Astrocyte of the cerebellum (primary cell): ENCODE measurements at regions not wholly inside any gene's neighbourhood (a gene's known extent, or its start where the extent isn't known, plus 50 kb on each side); places are given as distances from the start of the nearest gene placed in this dataset.

ENCODE experiments used
- DNase-seq: peaks from one replicate; pipeline ENCODE4 v3.0.0-alpha.2; 2011; ENCODE audit warnings: low read depth
- H3K4me3 ChIP-seq: 2 replicates; pipeline ENCODE4 v1.5.1; 2011; ENCODE audit warnings: mild to moderate bottlenecking, low read depth, low read length, moderate library complexity
- CTCF ChIP-seq: IDR thresholded peaks from 2 replicates; pipeline ENCODE4 v1.5.1; 2012; ENCODE audit warnings: low read length, low read depth, moderate library complexity, mild to moderate bottlenecking; ENCODE audit errors: missing control alignments
- in situ Hi-C: cut with HindIII; loops from 2 replicates; pipeline ENCODE4 v1.10.0; 2017; ENCODE audit warnings: low sequenced_read_pairs

- TF ChIP-seq CTCF: no peak
Observed at GRCh38 chr7:42522227-42522991, 285.4 kb upstream of the GLI3 start.

GRCh38 chr7:42511027-42511426, 274.0 kb upstream of the GLI3 start:
- no peak overlapping the region for H3K4me3 ChIP-seq
- no peak for DNase-seq
- no peak for TF ChIP-seq CTCF
- in situ Hi-C loops: no loop called here

More at GRCh38 chr7:42522227-42522991, 285.4 kb upstream of the GLI3 start:
- DNase-seq: no peak
- in situ Hi-C loops: no loop called here
- H3K4me3 ChIP-seq: no peak overlapping the region

GRCh38 chr7:42506097-42506496, 269.1 kb upstream of the GLI3 start:
- DNase-seq: no peak
- H3K4me3 ChIP-seq: no peak overlapping the region
- in situ Hi-C loops: no loop called here
- TF ChIP-seq CTCF: no peak

- no peak overlapping the region for H3K4me3 ChIP-seq
- in situ Hi-C loops: no loop called here
- no peak for TF ChIP-seq CTCF
- no peak for DNase-seq
Observed at GRCh38 chr7:42502022-42502421, 265.0 kb upstream of the GLI3 start.

- no peak for TF ChIP-seq CTCF
- in situ Hi-C loops: no loop called here
- H3K4me3 ChIP-seq: no peak overlapping the region
- DNase-seq: no peak
Observed at GRCh38 chr7:42495256-42495655, 258.2 kb upstream of the GLI3 start.

DNA sequence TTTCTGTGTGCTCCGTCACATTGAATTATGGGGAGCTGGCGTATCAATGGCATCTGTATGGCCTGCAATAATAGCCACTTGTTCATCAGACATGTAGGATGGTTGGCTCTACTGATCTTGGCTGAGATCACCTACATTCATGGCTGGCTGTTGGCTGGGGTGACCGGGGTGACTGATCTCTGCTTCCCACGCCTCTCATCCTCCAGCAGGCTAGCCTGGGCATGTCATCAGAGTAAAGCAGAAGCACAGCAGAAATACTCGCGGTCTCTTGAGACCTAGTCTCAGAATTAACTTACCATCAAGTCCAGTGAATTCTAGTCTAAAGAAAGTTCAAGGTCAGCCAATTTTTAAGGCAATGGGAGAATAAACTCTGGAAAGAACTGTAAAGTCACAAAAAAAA, 257.7 kb upstream of the GLI3 start:
- in situ Hi-C loops: no loop called here
- H3K4me3 ChIP-seq: no peak overlapping the region
- DNase-seq: no peak
- no peak for TF ChIP-seq CTCF

GRCh38 chr7:42494199-42494710, 257.2 kb upstream of the GLI3 start:
- in situ Hi-C loops: no loop called here
- peak overlapping the region; percentile 44 for H3K4me3 ChIP-seq
- no peak for DNase-seq
- TF ChIP-seq CTCF: no peak
